ENCODE measurements at regions not wholly inside any gene's neighbourhood (a gene's known extent, or its start where the extent isn't known, plus 50 kb on each side); places are given as distances from the start of the nearest gene placed in this dataset.

DNA sequence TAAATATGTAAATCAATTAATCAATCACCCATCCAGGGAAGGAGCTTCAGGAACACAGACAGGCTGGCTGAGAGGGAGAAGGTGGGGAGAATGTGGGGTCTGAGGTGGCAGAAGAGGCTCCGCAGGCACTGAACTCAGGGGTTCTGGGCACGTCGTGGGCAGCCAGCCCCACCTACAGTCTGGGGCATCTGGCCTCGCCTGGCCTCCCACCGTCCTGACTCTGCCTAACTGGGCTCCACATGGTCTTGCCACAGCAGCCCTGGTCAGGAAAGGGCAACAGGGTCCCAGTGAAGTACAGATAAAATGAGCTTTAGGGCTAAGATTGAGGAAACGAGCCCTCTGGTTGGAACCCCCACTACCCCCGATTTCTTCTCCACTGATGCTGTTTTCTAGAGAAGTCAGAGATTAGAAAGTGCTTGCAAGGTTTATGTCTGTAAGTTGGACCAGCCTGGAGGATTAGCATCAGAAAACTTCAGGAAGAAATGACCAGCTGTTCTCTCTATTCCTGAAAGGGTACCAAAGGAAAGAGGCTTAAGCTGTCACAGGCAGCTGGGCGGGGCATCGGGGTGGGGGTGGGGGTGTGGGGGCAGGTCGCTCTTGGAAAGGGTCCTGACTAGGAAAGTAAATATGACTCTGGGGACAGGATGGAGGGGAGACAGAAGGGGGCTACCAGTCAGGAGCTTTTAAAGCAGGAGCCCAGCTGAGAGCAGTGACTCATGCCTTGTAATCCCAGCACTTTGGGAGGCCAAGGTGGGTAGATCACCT, 261.7 kb downstream of the BUD13 start:
- no peak overlapping the region for H3K4me3 Mint-ChIP-seq (ENCODE audit: unreplicated experiment)
- H3K4me1 Mint-ChIP-seq (ENCODE audit: unreplicated experiment) = no peaks in the 10 kb centered on the region
- TF ChIP-seq, protein P1, sequence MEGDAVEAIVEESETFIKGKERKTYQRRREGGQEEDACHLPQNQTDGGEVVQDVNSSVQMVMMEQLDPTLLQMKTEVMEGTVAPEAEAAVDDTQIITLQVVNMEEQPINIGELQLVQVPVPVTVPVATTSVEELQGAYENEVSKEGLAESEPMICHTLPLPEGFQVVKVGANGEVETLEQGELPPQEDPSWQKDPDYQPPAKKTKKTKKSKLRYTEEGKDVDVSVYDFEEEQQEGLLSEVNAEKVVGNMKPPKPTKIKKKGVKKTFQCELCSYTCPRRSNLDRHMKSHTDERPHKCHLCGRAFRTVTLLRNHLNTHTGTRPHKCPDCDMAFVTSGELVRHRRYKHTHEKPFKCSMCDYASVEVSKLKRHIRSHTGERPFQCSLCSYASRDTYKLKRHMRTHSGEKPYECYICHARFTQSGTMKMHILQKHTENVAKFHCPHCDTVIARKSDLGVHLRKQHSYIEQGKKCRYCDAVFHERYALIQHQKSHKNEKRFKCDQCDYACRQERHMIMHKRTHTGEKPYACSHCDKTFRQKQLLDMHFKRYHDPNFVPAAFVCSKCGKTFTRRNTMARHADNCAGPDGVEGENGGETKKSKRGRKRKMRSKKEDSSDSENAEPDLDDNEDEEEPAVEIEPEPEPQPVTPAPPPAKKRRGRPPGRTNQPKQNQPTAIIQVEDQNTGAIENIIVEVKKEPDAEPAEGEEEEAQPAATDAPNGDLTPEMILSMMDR (IDR thresholded peaks at IDR 0.05) = no peak
- peak; percentile 44 for DNase-seq (ENCODE audit: extremely low spot score, unreplicated experiment)
- H3K27ac Mint-ChIP-seq (ENCODE audit: unreplicated experiment) = no peak overlapping the region
- no peaks in the 10 kb centered on the region for H3K9me3 Mint-ChIP-seq (ENCODE audit: unreplicated experiment)
- no peaks in the 10 kb centered on the region for H3K27me3 Mint-ChIP-seq (ENCODE audit: unreplicated experiment)
- no peaks in the 10 kb centered on the region for H3K36me3 Mint-ChIP-seq (ENCODE audit: unreplicated experiment)

GRCh38 chr11:116510166-116510565, 262.6 kb downstream of the BUD13 start:
- Mint-ChIP-seq H3K4me3 (ENCODE audit: unreplicated experiment) (no peak overlapping the region), H3K9me3 (ENCODE audit: unreplicated experiment) (no peaks in the 10 kb centered on the region), H3K36me3 (ENCODE audit: unreplicated experiment) (no peaks in the 10 kb centered on the region), H3K4me1 (ENCODE audit: unreplicated experiment) (no peaks in the 10 kb centered on the region), H3K27me3 (ENCODE audit: unreplicated experiment) (no peaks in the 10 kb centered on the region), H3K27ac (ENCODE audit: unreplicated experiment) (no peak overlapping the region)
- no peak for DNase-seq (ENCODE audit: extremely low spot score, unreplicated experiment)
- TF ChIP-seq, protein P1 (IDR thresholded peaks at IDR 0.05) = no peak

DNA sequence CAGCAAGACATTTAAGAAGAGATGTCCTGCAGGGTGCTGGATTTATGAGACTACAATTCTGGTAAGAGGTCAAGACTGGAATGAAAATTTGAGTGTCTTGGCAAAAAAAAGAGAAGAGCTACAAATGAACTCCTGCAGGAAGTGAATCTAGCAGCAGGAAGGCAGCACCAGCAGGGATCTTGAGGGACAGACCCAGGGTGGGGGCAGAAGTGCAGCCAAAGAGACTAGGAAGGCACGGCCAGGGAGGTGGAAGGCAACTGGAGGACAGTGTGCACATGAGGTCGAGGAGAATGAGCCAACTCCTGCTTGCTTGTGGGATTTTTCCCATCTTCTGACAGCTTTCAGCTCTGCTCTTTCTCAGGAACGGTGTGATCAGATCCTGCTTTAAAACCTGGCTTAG, 263.2 kb downstream of the BUD13 start:
- DNase-seq (ENCODE audit: extremely low spot score, unreplicated experiment) = no peak
- TF ChIP-seq, protein P1 (IDR thresholded peaks at IDR 0.05) = no peak
- Mint-ChIP-seq H3K27me3 (ENCODE audit: unreplicated experiment) (no peaks in the 10 kb centered on the region), H3K4me1 (ENCODE audit: unreplicated experiment) (no peaks in the 10 kb centered on the region), H3K4me3 (ENCODE audit: unreplicated experiment) (no peak overlapping the region), H3K36me3 (ENCODE audit: unreplicated experiment) (no peaks in the 10 kb centered on the region), H3K27ac (ENCODE audit: unreplicated experiment) (no peak overlapping the region), H3K9me3 (ENCODE audit: unreplicated experiment) (no peaks in the 10 kb centered on the region)

GRCh38 chr11:116507849-116508695, 264.7 kb downstream of the BUD13 start:
- no peak for DNase-seq (ENCODE audit: extremely low spot score, unreplicated experiment)
- Mint-ChIP-seq H3K36me3 (ENCODE audit: unreplicated experiment) (no peaks in the 10 kb centered on the region), H3K4me1 (ENCODE audit: unreplicated experiment) (no peaks in the 10 kb centered on the region), H3K27ac (ENCODE audit: unreplicated experiment) (no peak overlapping the region), H3K9me3 (ENCODE audit: unreplicated experiment) (no peaks in the 10 kb centered on the region), H3K27me3 (ENCODE audit: unreplicated experiment) (peaks cover 4% of the 10 kb centered on the region), H3K4me3 (ENCODE audit: unreplicated experiment) (no peak overlapping the region)
- TF ChIP-seq, protein P1 (IDR thresholded peaks at IDR 0.05) = no peak

GRCh38 chr11:116507016-116507415, 265.8 kb downstream of the BUD13 start:
- DNase-seq (ENCODE audit: extremely low spot score, unreplicated experiment) = no peak
- no peaks in the 10 kb centered on the region for H3K4me1 Mint-ChIP-seq (ENCODE audit: unreplicated experiment)
- peaks cover 4% of the 10 kb centered on the region for H3K27me3 Mint-ChIP-seq (ENCODE audit: unreplicated experiment)

More at GRCh38 chr11:116507016-116507415, 265.8 kb downstream of the BUD13 start:
- Mint-ChIP-seq H3K9me3 (ENCODE audit: unreplicated experiment) (no peaks in the 10 kb centered on the region), H3K27ac (ENCODE audit: unreplicated experiment) (no peak overlapping the region), H3K4me3 (ENCODE audit: unreplicated experiment) (no peak overlapping the region), H3K36me3 (ENCODE audit: unreplicated experiment) (no peaks in the 10 kb centered on the region)
- TF ChIP-seq, protein P1 (IDR thresholded peaks at IDR 0.05) = no peak
